ENCODE measurements at regions not wholly inside any gene's neighbourhood (a gene's known extent, or its start where the extent isn't known, plus 50 kb on each side); places are given as distances from the start of the nearest gene placed in this dataset.

GRCh38 chr5:3337812-3338541 is 257.7 kb upstream of the IRX1 start:
- H3K4me3 ChIP-seq (ENCODE audit: low read depth, low read length) = no peak overlapping the region
- CTCF ChIA-PET = no interaction called here
- TF ChIP-seq CTCF (IDR thresholded peaks at IDR 0.05; ENCODE audit: insufficient read depth, low read length, missing control alignments) = no peak
- no peak for DNase-seq (ENCODE audit: low read depth, low spot score)
- POLR2A ChIA-PET = no interaction called here

- DNase-seq (ENCODE audit: low read depth, low spot score) = no peak
- ChIA-PET POLR2A (no interaction called here), CTCF (no interaction called here)
- H3K4me3 ChIP-seq (ENCODE audit: low read depth, low read length) = no peak overlapping the region
- TF ChIP-seq CTCF (IDR thresholded peaks at IDR 0.05; ENCODE audit: insufficient read depth, low read length, missing control alignments) = no peak
Observed at GRCh38 chr5:3336666-3337065, 259.0 kb upstream of the IRX1 start.

GRCh38 chr5:3335301-3335700 is 260.3 kb upstream of the IRX1 start:
- POLR2A ChIA-PET = no interaction called here
- H3K4me3 ChIP-seq (ENCODE audit: low read depth, low read length) = no peak overlapping the region
- CTCF ChIA-PET = no interaction called here
- no peak for DNase-seq (ENCODE audit: low read depth, low spot score)
- no peak for TF ChIP-seq CTCF (IDR thresholded peaks at IDR 0.05; ENCODE audit: insufficient read depth, low read length, missing control alignments)

GRCh38 chr5:3333836-3334235 is 261.8 kb upstream of the IRX1 start:
- H3K4me3 ChIP-seq (ENCODE audit: low read depth, low read length) = no peak overlapping the region
- POLR2A ChIA-PET = no interaction called here
- DNase-seq (ENCODE audit: low read depth, low spot score) = no peak
- CTCF ChIA-PET = no interaction called here
- no peak for TF ChIP-seq CTCF (IDR thresholded peaks at IDR 0.05; ENCODE audit: insufficient read depth, low read length, missing control alignments)

GRCh38 chr5:3333105-3333504 is 262.5 kb upstream of the IRX1 start:
- TF ChIP-seq CTCF (IDR thresholded peaks at IDR 0.05; ENCODE audit: insufficient read depth, low read length, missing control alignments) = no peak
- ChIA-PET CTCF (no interaction called here), POLR2A (no interaction called here)
- H3K4me3 ChIP-seq (ENCODE audit: low read depth, low read length) = no peak overlapping the region
- no peak for DNase-seq (ENCODE audit: low read depth, low spot score)

GRCh38 chr5:3331819-3332218 is 263.8 kb upstream of the IRX1 start:
- no peak for TF ChIP-seq CTCF (IDR thresholded peaks at IDR 0.05; ENCODE audit: insufficient read depth, low read length, missing control alignments)
- CTCF ChIA-PET = no interaction called here
- POLR2A ChIA-PET = no interaction called here
- H3K4me3 ChIP-seq (ENCODE audit: low read depth, low read length) = no peak overlapping the region
- DNase-seq (ENCODE audit: low read depth, low spot score) = no peak
